GM23338 (cell line): ENCODE measurements at regions not wholly inside any gene's neighbourhood (a gene's known extent, or its start where the extent isn't known, plus 50 kb on each side); places are given as distances from the start of the nearest gene placed in this dataset.
"Not testable (repeated sequence)": the region's sequence is repeated elsewhere in the genome, so short reads cannot be mapped to it uniquely, and the experiment has no call there.

Source experiments
- ATAC-seq: fragments of 200-7000 bp; cut with Tn5 transposase; 3 replicates; pipeline ENCODE4 v1.9.1; 2020
- DNase-seq: peaks from one replicate; pipeline ENCODE4 v3.0.0-alpha.2; 2015; ENCODE audit warnings: low spot score
- H2AFZ ChIP-seq: fragments of 200-600 bp; sonication (generic); 2 replicates; pipeline ENCODE4 v1.8.0; 2016; ENCODE audit warnings: antibody characterized with exemption, mild to moderate bottlenecking, moderate library complexity
- H3F3A ChIP-seq: fragments of 200-600 bp; sonication (generic); replicated peaks from 2 replicates; pipeline ENCODE4 v1.8.0; 2017; ENCODE audit warnings: antibody characterized with exemption, mixed run types, low read depth
- H3K27ac ChIP-seq: fragments of 200-600 bp; sonication (generic); 2 replicates; pipeline ENCODE4 v1.6.1; 2016; ENCODE audit warnings: low read depth
- H3K27me3 ChIP-seq: fragments of 200-600 bp; sonication (generic); 2 replicates; pipeline ENCODE4 v1.8.0; 2016; ENCODE audit warnings: mild to moderate bottlenecking, mixed run types, moderate library complexity; ENCODE audit not compliant: insufficient read depth
- H3K36me3 ChIP-seq: fragments of 200-600 bp; sonication (generic); 2 replicates; pipeline ENCODE4 v1.8.0; 2016; ENCODE audit warnings: mild to moderate bottlenecking; ENCODE audit not compliant: insufficient read depth
- H3K4me1 ChIP-seq: fragments of 200-600 bp; sonication (generic); 2 replicates; pipeline ENCODE4 v1.8.0; 2016; ENCODE audit warnings: mild to moderate bottlenecking, moderate library complexity; ENCODE audit not compliant: insufficient read depth
- H3K4me2 ChIP-seq: fragments of 200-600 bp; sonication (generic); 2 replicates; pipeline ENCODE4 v1.7.1; 2017; ENCODE audit warnings: mixed run types
- H3K4me3 ChIP-seq: fragments of 200-600 bp; sonication (generic); 2 replicates; pipeline ENCODE4 v1.6.1; 2016; ENCODE audit warnings: mixed run types
- H3K79me2 ChIP-seq: fragments of 200-600 bp; sonication (generic); replicated peaks from 2 replicates; pipeline ENCODE4 v1.8.0; 2017; ENCODE audit warnings: mild to moderate bottlenecking; ENCODE audit not compliant: insufficient read depth
- H3K9me2 ChIP-seq: fragments of 200-600 bp; sonication (generic); 2 replicates; pipeline ENCODE4 v1.8.0; 2017; ENCODE audit not compliant: insufficient read depth
- H4K20me1 ChIP-seq: fragments of 200-600 bp; sonication (generic); replicated peaks from 2 replicates; pipeline ENCODE4 v1.8.0; 2017; ENCODE audit warnings: mild to moderate bottlenecking; ENCODE audit not compliant: insufficient read depth
- H3K27ac Mint-ChIP-seq: 2 replicates; pipeline ENCODE4 v1.8.0; 2020; ENCODE audit warnings: inconsistent platforms, mild to moderate bottlenecking, moderate library complexity, mixed read lengths
- H3K27me3 Mint-ChIP-seq: 3 replicates; pipeline ENCODE4 v1.8.0; 2022; ENCODE audit warnings: low read depth, mild to moderate bottlenecking, moderate library complexity, mixed read lengths, inconsistent platforms; ENCODE audit not compliant: insufficient read depth, poor library complexity
- H3K36me3 Mint-ChIP-seq: 3 replicates; pipeline ENCODE4 v1.8.0; 2021; ENCODE audit warnings: low read depth, mild to moderate bottlenecking, inconsistent platforms, moderate library complexity, mixed read lengths
- H3K4me1 Mint-ChIP-seq: 3 replicates; pipeline ENCODE4 v1.8.0; 2020; ENCODE audit warnings: mild to moderate bottlenecking, inconsistent platforms, mixed read lengths
- H3K4me3 Mint-ChIP-seq: 3 replicates; pipeline ENCODE4 v1.8.0; 2021; ENCODE audit warnings: moderate library complexity, mild to moderate bottlenecking, inconsistent platforms, mixed read lengths
- H3K9me3 Mint-ChIP-seq: 3 replicates; pipeline ENCODE4 v1.8.0; 2020; ENCODE audit warnings: moderate library complexity, mild to moderate bottlenecking, inconsistent platforms, mixed read lengths
- CTCF ChIP-seq, 2 experiments: fragments of 200-600 bp in 1 of 2; sonication (generic) in 1 of 2; conservative IDR thresholded peaks; 2 replicates each; pipeline versions ENCODE4 v1.5.1 to v1.6.1; 2016 to 2017; ENCODE audit warnings: antibody characterized with exemption in 2 of 2, low read depth in 2 of 2, mild to moderate bottlenecking in 2 of 2, moderate library complexity in 1 of 2
- ETS1 ChIP-seq: IDR thresholded peaks from 2 replicates; pipeline ENCODE4 v1.6.1; 2016; ENCODE audit warnings: antibody characterized with exemption
- EZH2 ChIP-seq: fragments of 200-600 bp; sonication (generic); IDR thresholded peaks from one replicate; pipeline ENCODE4 v1.8.0; 2017; ENCODE audit warnings: antibody characterized with exemption, mild to moderate bottlenecking, low read depth; ENCODE audit not compliant: unreplicated experiment
- JUNB ChIP-seq: IDR thresholded peaks from one replicate; pipeline ENCODE4 v1.6.1; 2016; ENCODE audit warnings: antibody characterized with exemption; ENCODE audit not compliant: unreplicated experiment
- POLR2AphosphoS5 ChIP-seq: IDR thresholded peaks from 2 replicates; pipeline ENCODE4 v1.6.1; 2016; ENCODE audit warnings: antibody characterized with exemption, low read depth
- REST ChIP-seq: IDR thresholded peaks from one replicate; pipeline ENCODE4 v1.6.1; 2018; ENCODE audit warnings: antibody characterized with exemption; ENCODE audit not compliant: unreplicated experiment
- ZNF114 ChIP-seq: fragments of 250-450 bp; sonication (Bioruptor Pico); IDR thresholded peaks from 2 replicates; pipeline ENCODE4 v1.5.0; 2020; ENCODE audit warnings: mild to moderate bottlenecking, moderate library complexity
- ZNF462 ChIP-seq: fragments of 250-450 bp; sonication (Bioruptor Pico); IDR thresholded peaks from 2 replicates; pipeline ENCODE4 v1.5.0; 2020; ENCODE audit warnings: mild to moderate bottlenecking, moderate library complexity

- H3K27me3 ChIP-seq, H3K27ac Mint-ChIP-seq, H3K36me3 ChIP-seq, H3K9me2 ChIP-seq, H3K4me3 Mint-ChIP-seq, H3K27ac ChIP-seq, H3K4me3 ChIP-seq, H4K20me1 ChIP-seq, H3K4me2 ChIP-seq, DNase-seq, ATAC-seq, H3K79me2 ChIP-seq, H3K27me3 Mint-ChIP-seq, H3F3A ChIP-seq: not testable (repeated sequence)
- Histone ChIP-seq H3K4me1 (peaks cover 11% of the 10 kb centered on the region), H2AFZ (0 out of 2 replicates have a peak overlapping the region, but pooled peaks have one; percentile 47)
- H3K9me3 Mint-ChIP-seq, result peaks cover 27% of the 10 kb centered on the region
- H3K36me3 Mint-ChIP-seq, result peaks cover 17% of the 10 kb centered on the region
- peak; percentile 32 to 69; a peak in 3 of 4 replicates for TF ChIP-seq CTCF (conservative IDR thresholded peaks at IDR 0.05; ENCODE audit: low read depth in 2 of 2)
- H3K4me1 Mint-ChIP-seq, result peaks cover 19% of the 10 kb centered on the region
These were observed 179.0 kb upstream of the KLF7 start for GRCh38 chr2:207344596-207345394.

GRCh38 chr2:207351171-207351570 is 178.6 kb upstream of the CREB1 start:
- Histone ChIP-seq H3K4me3 (no peak overlapping the region), H3K27me3 (no peaks in the 10 kb centered on the region), H3K4me1 (no peaks in the 10 kb centered on the region), H3K27ac (no peak overlapping the region), H2AFZ (no peak overlapping the region), H3K36me3 (no peaks in the 10 kb centered on the region), H3F3A (no peaks in the 10 kb centered on the region), H3K9me2 (peaks cover 4% of the 10 kb centered on the region; the same call in 1 of the 2 replicates), H4K20me1 (no peaks in the 10 kb centered on the region), H3K79me2 (no peaks in the 10 kb centered on the region), H3K4me2 (no peak overlapping the region)
- Mint-ChIP-seq H3K27ac (no peak overlapping the region), H3K4me1 (peaks cover 5% of the 10 kb centered on the region), H3K4me3 (no peak overlapping the region), H3K36me3 (peaks cover 3% of the 10 kb centered on the region; the same call in 1 of the 3 replicates), H3K9me3 (peaks cover 14% of the 10 kb centered on the region), H3K27me3 (no peaks in the 10 kb centered on the region)
- DNase-seq, result no peak
- ATAC-seq, result no peak
- no peak for TF ChIP-seq EZH2
- TF ChIP-seq REST, result no peak
- no peak for TF ChIP-seq ZNF462
- no peak for TF ChIP-seq ETS1
- no peak for TF ChIP-seq JUNB
- no peak for TF ChIP-seq POLR2AphosphoS5
- no peak for TF ChIP-seq ZNF114 (CRISPR knock-in tag)
